Hepatocyte (in vitro differentiated cells): ENCODE measurements at regions not wholly inside any gene's neighbourhood (a gene's known extent, or its start where the extent isn't known, plus 50 kb on each side); places are given as distances from the start of the nearest gene placed in this dataset.

Experiments used
- CTCF ChIP-seq: fragments of 200-600 bp; sonication (generic); IDR thresholded peaks from 2 replicates; pipeline ENCODE4 v1.5.1; 2016; ENCODE audit warnings: antibody characterized with exemption, mild to moderate bottlenecking; ENCODE audit not compliant: poor library complexity
- EZH2 ChIP-seq: fragments of 200-600 bp; sonication (generic); IDR thresholded peaks from 2 replicates; pipeline ENCODE4 v1.6.1; 2016; ENCODE audit warnings: antibody characterized with exemption, mild to moderate bottlenecking, borderline replicate concordance
- EZH2phosphoT487 ChIP-seq: fragments of 200-600 bp; sonication (generic); IDR thresholded peaks from one replicate; pipeline ENCODE4 v1.6.1; 2018; ENCODE audit warnings: antibody characterized with exemption, mild to moderate bottlenecking, low read depth, moderate library complexity; ENCODE audit not compliant: unreplicated experiment, severe bottlenecking

GRCh38 chr17:13931800-13932460 lies 137.4 kb upstream of the COX10 start:
- TF ChIP-seq CTCF: no peak
- TF ChIP-seq EZH2: no peak
- no peak for TF ChIP-seq EZH2phosphoT487
